ENCODE measurements at regions not wholly inside any gene's neighbourhood (a gene's known extent, or its start where the extent isn't known, plus 50 kb on each side); places are given as distances from the start of the nearest gene placed in this dataset.

DNA sequence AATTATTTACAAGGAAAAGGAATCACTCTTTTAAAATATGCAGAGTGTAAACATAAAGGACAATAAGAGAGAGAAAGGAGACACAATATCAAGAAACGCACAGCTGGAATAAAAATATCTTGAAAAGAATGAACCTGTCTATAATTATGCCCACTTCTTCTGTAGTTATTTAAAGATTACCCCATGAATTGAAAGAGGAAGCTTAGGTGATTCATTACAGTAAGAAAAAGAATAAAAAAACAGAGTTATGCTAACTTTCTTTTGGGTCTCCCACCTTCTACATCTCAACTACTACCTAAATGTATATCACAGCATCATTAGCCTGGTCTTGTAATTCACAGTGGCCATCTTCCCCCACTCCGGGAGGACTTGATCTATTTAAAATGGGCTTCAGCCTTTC, 182.1 kb downstream of the MRPL39 start:
- DNase-seq (ENCODE audit: low spot score) (no peak), FAIRE-seq (no peak)

DNA sequence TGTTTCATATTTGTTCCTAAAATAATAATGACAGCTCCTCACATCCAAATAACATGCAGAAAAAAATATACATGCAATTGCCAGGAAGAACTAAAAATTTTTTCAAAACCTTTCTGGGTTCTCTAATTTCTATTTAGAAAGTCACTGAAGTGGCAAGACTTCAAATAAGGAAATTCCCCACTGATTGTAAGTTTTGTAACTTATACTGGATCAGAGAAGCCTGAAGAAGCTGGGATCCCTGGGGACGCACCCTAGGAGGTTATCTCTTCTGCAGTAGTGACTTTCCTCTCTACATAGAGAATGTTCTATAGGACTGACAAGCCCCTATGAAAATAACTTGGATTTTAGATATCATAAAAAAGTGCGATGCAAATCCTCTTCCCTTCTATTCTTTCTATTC, 182.6 kb downstream of the MRPL39 start:
- DNase-seq (ENCODE audit: low spot score): no peak
- FAIRE-seq: no peak

- no peak for FAIRE-seq
Observed at GRCh38 chr21:25424048-25424447, 183.2 kb downstream of the MRPL39 start.

GRCh38 chr21:25422610-25423608, 184.4 kb downstream of the MRPL39 start:
- FAIRE-seq: peak; percentile 4
- DNase-seq (ENCODE audit: low spot score): no peak

More at GRCh38 chr21:25424048-25424447, 183.2 kb downstream of the MRPL39 start:
- DNase-seq (ENCODE audit: low spot score): no peak

DNA sequence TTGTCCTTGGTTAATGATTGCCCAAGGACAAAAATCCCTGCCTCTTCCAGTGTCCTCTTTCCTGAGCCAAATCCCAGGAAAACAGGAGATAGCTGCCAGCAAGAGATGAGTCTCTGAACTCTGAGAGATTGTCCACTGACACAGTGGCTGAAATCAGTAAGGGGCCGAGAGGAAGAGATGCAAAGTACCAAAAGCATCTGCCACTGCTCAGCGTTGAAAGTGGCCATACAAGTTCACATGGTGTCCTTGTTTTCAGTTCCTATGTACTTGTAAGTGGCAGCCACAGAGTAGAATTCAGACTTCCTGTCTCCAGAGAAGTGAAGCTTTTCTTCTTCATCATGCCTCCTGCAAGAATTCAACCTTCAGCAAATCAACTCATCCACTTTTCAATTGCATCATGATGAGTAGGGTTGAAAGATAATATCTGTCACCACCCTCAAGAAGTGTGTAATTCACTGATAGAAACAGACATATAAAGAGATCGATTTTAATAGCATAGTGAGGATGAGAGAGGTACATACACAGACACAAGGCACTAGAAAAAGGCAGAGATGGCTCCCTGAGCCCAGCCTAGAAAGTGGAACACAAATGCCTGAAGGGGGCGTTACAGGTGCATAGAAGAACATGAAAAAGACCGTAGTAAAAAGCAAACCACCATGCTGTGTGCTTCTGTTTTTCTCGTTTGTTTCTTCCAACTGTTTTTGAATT, 185.8 kb downstream of the MRPL39 start:
- DNase-seq (ENCODE audit: low spot score): peak; percentile 26
- FAIRE-seq: peak; percentile 33

DNA sequence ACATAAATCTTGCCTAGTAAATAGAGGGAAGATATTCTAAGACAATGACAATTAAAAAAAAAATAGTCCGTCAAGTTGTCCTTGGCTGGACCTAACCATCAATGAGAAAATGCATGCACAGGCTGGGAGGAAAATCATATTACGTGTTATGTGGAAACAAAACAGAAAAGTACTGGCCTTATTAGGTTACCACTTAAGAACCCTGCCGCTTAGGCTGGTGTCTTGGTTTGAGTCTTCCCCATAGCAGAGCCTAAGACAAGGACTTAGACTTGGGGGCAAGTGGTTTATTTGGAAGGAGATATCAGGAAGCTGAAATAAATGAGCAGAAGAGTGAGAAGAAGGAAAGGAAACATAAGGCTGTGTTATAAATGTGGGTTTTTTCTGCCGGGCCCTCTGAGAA, 186.4 kb downstream of the MRPL39 start:
- FAIRE-seq (no peak), DNase-seq (ENCODE audit: low spot score) (no peak)

- FAIRE-seq: no peak
- no peak for DNase-seq (ENCODE audit: low spot score)
Observed at GRCh38 chr21:25416669-25417068, 190.6 kb downstream of the MRPL39 start.

DNA sequence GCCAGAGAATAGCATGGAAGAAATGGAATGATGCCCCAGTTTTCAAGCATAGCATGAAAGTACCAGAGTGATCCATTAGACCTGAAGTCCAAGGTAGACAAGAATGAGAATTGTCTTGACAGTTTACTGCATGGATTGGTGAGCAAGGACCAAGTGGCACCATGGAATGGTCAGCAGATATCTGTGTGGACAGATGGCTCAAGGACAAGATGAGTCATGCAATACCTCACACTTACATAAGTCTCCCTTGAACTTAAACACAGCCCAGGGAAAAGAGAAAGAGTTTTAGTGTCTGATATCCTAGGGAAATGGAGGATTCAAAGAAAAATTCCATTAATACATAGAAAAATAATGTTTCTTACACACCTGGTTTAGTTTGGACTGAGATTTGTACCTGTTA, 195.2 kb downstream of the MRPL39 start:
- FAIRE-seq: no peak

GRCh38 chr21:25409978-25410377, 197.3 kb downstream of the MRPL39 start:
- DNase-seq (ENCODE audit: low spot score) (no peak), FAIRE-seq (no peak)

More for the DNA sequence above, 195.2 kb downstream of the MRPL39 start:
- DNase-seq (ENCODE audit: low spot score): peak; percentile 34

DNA sequence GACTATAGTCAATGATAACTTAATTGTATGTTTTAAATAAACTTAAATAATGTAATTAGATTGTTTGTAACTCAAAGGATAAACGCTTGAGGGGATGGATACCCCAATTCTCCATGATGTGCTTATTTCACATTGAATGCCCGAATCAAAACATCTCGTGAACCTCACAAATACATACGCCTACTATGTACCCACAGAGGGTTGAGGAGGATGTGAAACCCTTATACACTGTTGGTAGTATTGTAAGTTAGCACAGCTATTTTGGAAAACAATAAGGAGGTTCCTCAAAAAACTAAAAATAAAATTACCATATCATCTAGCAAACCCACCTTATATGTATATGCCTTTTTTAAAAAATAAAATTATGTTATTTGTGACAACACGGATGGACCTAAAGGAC, 198.6 kb downstream of the MRPL39 start:
- FAIRE-seq: no peak
- DNase-seq (ENCODE audit: low spot score): no peak

DNA sequence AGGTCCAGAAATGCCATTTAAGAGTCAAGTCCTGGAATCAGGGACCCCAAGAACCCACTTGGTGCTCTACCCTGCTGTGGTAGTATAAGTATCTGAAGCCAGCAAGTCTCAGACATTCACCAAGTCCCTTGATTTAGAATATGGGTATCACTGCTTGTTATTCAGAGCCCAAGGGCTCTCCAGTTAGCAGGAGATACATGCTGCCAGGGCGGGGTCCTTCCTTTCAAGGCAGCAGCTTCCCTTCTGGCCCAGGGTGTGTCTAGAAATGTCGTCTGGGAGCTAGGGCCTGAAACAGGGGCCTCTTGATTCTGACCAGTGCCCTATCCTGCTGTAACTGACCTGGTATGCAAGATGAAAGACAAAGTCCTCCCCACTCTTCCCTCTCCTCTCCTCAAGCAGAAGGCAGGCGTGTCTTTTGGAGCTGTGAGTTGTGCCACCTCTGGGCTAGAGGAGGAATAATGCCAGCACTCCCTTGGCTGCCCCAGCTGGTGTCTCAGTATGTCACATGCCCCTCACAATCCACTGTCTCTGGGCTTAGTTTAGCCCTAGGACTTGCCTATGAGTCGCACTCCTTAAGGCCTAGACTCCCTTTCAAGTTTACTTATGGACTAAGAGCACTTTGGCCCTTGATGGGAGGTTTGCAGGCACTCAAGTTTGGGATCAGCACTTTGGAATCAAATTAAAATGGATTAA, 200.2 kb downstream of the MRPL39 start:
- FAIRE-seq (no peak), DNase-seq (ENCODE audit: low spot score) (no peak)

- DNase-seq (ENCODE audit: low spot score) (no peak), FAIRE-seq (no peak)
Observed at GRCh38 chr21:25405984-25406383, 201.3 kb downstream of the MRPL39 start.

DNA sequence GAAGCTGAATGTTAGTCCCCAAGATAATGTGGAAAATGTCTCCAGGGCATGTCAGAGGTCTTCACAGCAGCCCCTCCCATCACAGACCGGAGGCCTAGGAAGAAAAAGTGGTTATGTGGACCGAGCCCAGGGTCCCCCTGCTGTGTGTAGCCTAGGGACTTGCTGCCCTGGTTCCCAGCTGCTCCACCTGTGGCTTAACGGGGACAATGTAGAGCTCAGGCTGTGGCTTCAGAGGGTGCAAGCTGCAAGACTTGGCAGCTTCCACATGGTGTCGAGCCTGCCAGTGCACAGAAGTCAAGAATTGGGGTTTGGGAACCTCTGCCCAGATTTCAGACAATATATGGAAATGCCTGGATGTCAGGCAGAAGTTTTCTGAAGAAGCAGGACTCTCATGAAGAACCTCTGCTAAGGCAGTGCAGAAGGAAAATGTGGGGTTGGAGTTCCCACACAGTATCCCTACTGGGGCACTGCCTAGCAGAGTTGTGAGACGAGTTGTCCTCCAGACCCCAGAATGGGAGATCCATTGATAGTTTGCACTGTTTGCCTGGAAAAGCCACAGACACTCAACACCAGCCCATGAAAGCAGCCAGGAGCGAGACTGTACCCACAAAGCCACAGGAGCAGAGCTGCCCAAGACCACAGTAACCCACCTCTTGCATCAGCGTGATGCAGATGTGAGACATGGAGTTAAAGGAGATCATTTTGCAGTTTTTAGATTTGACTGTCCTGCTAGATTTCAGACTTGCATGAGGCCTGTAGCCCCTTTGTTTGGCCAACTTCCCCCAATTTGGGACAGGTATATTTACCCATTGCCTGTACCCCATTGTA, 204.9 kb downstream of the MRPL39 start:
- FAIRE-seq (no peak), DNase-seq (ENCODE audit: low spot score) (no peak)

GRCh38 chr21:25400427-25400826, 206.9 kb downstream of the MRPL39 start:
- FAIRE-seq (no peak), DNase-seq (ENCODE audit: low spot score) (no peak)

DNA sequence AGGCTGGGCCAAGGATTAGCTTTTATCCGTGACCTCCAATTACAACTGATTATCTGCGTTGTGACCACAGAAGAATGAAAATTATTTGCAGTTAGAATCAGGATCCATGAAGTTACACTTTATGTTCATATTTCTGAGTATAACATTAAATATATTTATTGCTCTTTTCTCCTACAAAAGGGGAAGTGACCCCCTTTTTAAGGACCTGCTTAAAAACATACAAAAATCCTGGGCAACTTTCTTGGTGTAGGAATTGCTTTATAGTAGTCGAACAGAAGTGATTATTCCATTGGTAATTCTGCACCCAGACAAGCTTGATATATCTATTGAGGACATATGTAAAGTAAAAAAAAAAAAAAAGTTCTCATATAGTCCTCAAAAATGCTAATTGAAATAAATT, 208.7 kb downstream of the MRPL39 start:
- no peak for DNase-seq (ENCODE audit: low spot score)
- no peak for FAIRE-seq

DNA sequence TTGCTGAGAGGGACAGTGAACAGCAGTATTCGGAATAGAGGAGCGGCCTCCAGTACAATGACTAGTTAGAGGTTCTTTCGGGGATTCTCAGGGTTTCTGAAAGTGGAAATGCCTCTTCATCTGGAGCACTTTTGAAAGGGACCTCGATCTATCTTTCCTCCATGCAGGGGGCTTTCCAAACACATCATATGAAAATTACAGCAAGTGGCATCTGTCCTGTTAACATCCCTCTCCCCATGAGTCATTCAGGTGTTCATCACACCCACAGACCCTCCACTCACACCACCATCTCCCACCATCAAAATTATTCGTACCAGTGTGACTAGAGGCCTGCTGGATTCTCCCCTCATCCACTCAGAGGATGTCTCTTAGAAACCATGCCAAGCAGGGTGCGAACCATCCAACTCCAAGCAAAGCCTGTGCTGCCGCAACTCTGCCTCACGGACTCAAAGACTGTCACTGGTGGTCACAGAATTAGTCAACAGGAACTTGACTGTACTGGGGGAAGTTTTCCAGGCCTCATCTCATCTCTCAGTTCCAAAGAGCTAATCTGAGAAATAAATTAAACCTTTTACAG, 211.1 kb downstream of the MRPL39 start:
- FAIRE-seq: no peak
- DNase-seq (ENCODE audit: low spot score): no peak

DNA sequence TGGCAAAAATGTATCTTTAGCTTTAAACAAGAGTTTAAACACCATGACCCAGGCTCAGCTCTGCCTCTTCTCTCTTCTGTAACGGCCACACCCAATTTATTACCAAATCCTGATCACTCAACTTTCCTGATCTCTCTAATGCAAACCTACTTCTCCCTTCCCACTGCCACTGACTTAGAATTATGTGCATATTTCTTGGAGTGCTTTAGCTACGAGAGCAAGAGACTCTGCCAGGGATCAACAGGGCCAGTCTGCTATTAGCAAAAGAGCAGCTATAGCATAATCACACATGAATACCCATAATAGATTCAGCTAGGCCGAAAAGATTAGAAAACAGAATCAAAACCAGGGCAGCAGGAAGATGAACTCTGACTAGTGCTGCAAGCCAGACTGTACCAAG, 215.5 kb downstream of the MRPL39 start:
- DNase-seq (ENCODE audit: low spot score): no peak
- FAIRE-seq: no peak

- FAIRE-seq (no peak), DNase-seq (ENCODE audit: low spot score) (no peak)
Observed at GRCh38 chr21:25390701-25391100, 216.6 kb downstream of the MRPL39 start.

DNA sequence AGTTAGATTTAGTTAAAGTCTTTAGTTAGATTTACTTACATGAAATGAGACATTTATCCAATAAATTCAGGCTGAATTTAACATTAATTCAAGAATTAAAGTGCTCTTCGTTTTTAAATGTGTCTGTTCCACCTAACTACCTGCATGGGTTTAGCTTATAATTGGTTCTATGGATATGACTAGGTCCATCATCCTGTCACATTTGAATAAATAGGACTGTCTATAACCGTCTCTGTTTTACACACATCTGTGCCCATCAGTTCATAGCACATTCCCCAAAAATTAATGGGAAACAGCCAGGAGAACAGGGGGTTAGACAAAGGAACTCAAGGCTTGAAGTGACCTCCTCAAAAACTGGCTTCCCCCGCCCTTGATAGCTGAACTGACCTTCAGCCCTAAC, 219.6 kb downstream of the MRPL39 start:
- no peak for FAIRE-seq

GRCh38 chr21:25385911-25386474, 221.3 kb downstream of the MRPL39 start:
- peak; percentile 80 for DNase-seq (ENCODE audit: low spot score)
- peak; percentile 87 for FAIRE-seq

More for the DNA sequence above, 219.6 kb downstream of the MRPL39 start:
- DNase-seq (ENCODE audit: low spot score): no peak

Measured in RCC 7860 (cell line).